ENCODE measurements at regions not wholly inside any gene's neighbourhood (a gene's known extent, or its start where the extent isn't known, plus 50 kb on each side); places are given as distances from the start of the nearest gene placed in this dataset.

- H3K9me3 ChIP-seq (ENCODE audit: low read length) = no peaks in the 10 kb centered on the region
- POLR2A ChIA-PET (ENCODE audit: unreplicated experiment) = no interaction called here
- no peaks in the 10 kb centered on the region for H3K4me1 ChIP-seq (ENCODE audit: insufficient read depth, low read length)
- no peaks in the 10 kb centered on the region for H3K27me3 ChIP-seq (ENCODE audit: low read length)
- H3F3A ChIP-seq (ENCODE audit: low read length, unreplicated experiment) = no peaks in the 10 kb centered on the region
- no peaks in the 10 kb centered on the region for H4K20me1 ChIP-seq (ENCODE audit: low read length)
- H3K4me2 ChIP-seq (ENCODE audit: low read length) = no peak overlapping the region
- no peaks in the 10 kb centered on the region for H3K79me2 ChIP-seq (ENCODE audit: low read length)
- TF ChIP-seq EZH2phosphoT487 (IDR thresholded peaks at IDR 0.05; ENCODE audit: borderline replicate concordance, low read length) = no peak
- no peak for TF ChIP-seq CTCF (conservative IDR thresholded peaks at IDR 0.05; ENCODE audit: low read depth, low read length)
- no peak for TF ChIP-seq EZH2 (IDR thresholded peaks at IDR 0.05; ENCODE audit: low read length, unreplicated experiment)
- no peaks in the 10 kb centered on the region for H3K9me2 ChIP-seq (replicated peaks; ENCODE audit: low read length)
- H3K36me3 ChIP-seq (ENCODE audit: low read depth, low read length) = no peaks in the 10 kb centered on the region
- intact Hi-C loops (cut with micrococcal nuclease) = no loop called here
- H3K4me3 ChIP-seq (ENCODE audit: low read length) = no peak overlapping the region
- ATAC-seq (no peak), DNase-seq (no peak)
- H2AFZ ChIP-seq (ENCODE audit: low read length) = no peak overlapping the region
- H3K27ac ChIP-seq (ENCODE audit: low read length) = no peak overlapping the region
- CTCF ChIA-PET = no interaction called here
- no peak overlapping the region for H3K9ac ChIP-seq (ENCODE audit: low read length)
- BruUV-seq (replicated peaks) = no TSS peak
Measured at GRCh38 chr10:83984256-83984640, 155.1 kb upstream of the GHITM start.

GRCh38 chr10:83986800-83987199, 152.5 kb upstream of the GHITM start:
- H3K79me2 ChIP-seq (ENCODE audit: low read length) = no peaks in the 10 kb centered on the region
- no peak for ATAC-seq
- POLR2A ChIA-PET (ENCODE audit: unreplicated experiment) = no interaction called here
- no peak for DNase-seq
- TF ChIP-seq CTCF (conservative IDR thresholded peaks at IDR 0.05; ENCODE audit: low read depth, low read length) (no peak), EZH2 (IDR thresholded peaks at IDR 0.05; ENCODE audit: low read length, unreplicated experiment) (no peak)
- no peak overlapping the region for H3K4me2 ChIP-seq (ENCODE audit: low read length)
- H3K27ac ChIP-seq (ENCODE audit: low read length) = no peak overlapping the region
- H3F3A ChIP-seq (ENCODE audit: low read length, unreplicated experiment) = no peaks in the 10 kb centered on the region
- no peaks in the 10 kb centered on the region for H3K9me2 ChIP-seq (replicated peaks; ENCODE audit: low read length)
- no peak overlapping the region for H2AFZ ChIP-seq (ENCODE audit: low read length)
- no peaks in the 10 kb centered on the region for H3K36me3 ChIP-seq (ENCODE audit: low read depth, low read length)
- BruUV-seq (replicated peaks) = no TSS peak
- intact Hi-C loops (cut with micrococcal nuclease) = no loop called here
- no peak overlapping the region for H3K9ac ChIP-seq (ENCODE audit: low read length)
- no peaks in the 10 kb centered on the region for H4K20me1 ChIP-seq (ENCODE audit: low read length)
- H3K4me3 ChIP-seq (ENCODE audit: low read length) = no peak overlapping the region
- H3K27me3 ChIP-seq (ENCODE audit: low read length) = no peaks in the 10 kb centered on the region
- no peaks in the 10 kb centered on the region for H3K4me1 ChIP-seq (ENCODE audit: insufficient read depth, low read length)
- CTCF ChIA-PET = no interaction called here
- no peaks in the 10 kb centered on the region for H3K9me3 ChIP-seq (ENCODE audit: low read length)

GRCh38 chr10:83987216-83987615, 152.1 kb upstream of the GHITM start:
- TF ChIP-seq EZH2 (IDR thresholded peaks at IDR 0.05; ENCODE audit: low read length, unreplicated experiment) (no peak), CTCF (conservative IDR thresholded peaks at IDR 0.05; ENCODE audit: low read depth, low read length) (no peak), EZH2phosphoT487 (IDR thresholded peaks at IDR 0.05; ENCODE audit: borderline replicate concordance, low read length) (no peak)
- ATAC-seq (no peak), DNase-seq (no peak)
- no peak overlapping the region for H2AFZ ChIP-seq (ENCODE audit: low read length)
- H4K20me1 ChIP-seq (ENCODE audit: low read length) = no peaks in the 10 kb centered on the region
- H3K27me3 ChIP-seq (ENCODE audit: low read length) = no peaks in the 10 kb centered on the region
- no peaks in the 10 kb centered on the region for H3K4me1 ChIP-seq (ENCODE audit: insufficient read depth, low read length)
- H3K4me2 ChIP-seq (ENCODE audit: low read length) = no peak overlapping the region
- intact Hi-C loops (cut with micrococcal nuclease) = no loop called here
- no peaks in the 10 kb centered on the region for H3K79me2 ChIP-seq (ENCODE audit: low read length)
- BruUV-seq (replicated peaks) = no TSS peak
- CTCF ChIA-PET = no interaction called here
- POLR2A ChIA-PET (ENCODE audit: unreplicated experiment) = no interaction called here
- H3K27ac ChIP-seq (ENCODE audit: low read length) = no peak overlapping the region
- H3K36me3 ChIP-seq (ENCODE audit: low read depth, low read length) = no peaks in the 10 kb centered on the region
- H3F3A ChIP-seq (ENCODE audit: low read length, unreplicated experiment) = no peaks in the 10 kb centered on the region
- no peaks in the 10 kb centered on the region for H3K9me2 ChIP-seq (replicated peaks; ENCODE audit: low read length)
- H3K9ac ChIP-seq (ENCODE audit: low read length) = no peak overlapping the region
- no peak overlapping the region for H3K4me3 ChIP-seq (ENCODE audit: low read length)
- H3K9me3 ChIP-seq (ENCODE audit: low read length) = no peaks in the 10 kb centered on the region

All from PC-3 (cell line).